ENCODE measurements at regions not wholly inside any gene's neighbourhood (a gene's known extent, or its start where the extent isn't known, plus 50 kb on each side); places are given as distances from the start of the nearest gene placed in this dataset.
A peak's percentile ranks its signal among the peaks of the same experiment; 100 is the strongest.

DNA sequence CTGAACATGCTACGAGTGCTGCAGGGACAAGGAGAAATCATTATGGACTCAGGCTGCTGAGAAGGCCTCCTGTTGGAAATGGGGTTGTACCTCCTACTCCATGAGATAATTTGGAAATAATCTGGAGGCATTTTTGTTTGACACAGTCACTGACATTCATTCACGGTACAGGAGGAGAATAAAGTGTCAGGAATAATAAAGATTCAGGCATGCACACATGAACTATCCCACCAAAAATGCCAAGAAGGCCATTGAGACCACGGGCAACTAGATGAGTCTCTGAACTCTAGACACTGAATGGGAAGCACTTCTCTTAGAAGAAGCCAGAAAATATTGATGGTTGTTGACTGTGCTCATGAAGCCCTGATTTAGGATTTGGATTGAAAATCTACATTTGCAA, 220.9 kb upstream of the HABP2 start:
- DNase-seq (ENCODE audit: low spot score), result no peak
- H4K20me1 ChIP-seq (replicated peaks; ENCODE audit: insufficient read depth), result no peaks in the 10 kb centered on the region
- Mint-ChIP-seq H3K27me3 (ENCODE audit: insufficient read depth, low read depth, poor library complexity) (peaks cover 1% of the 10 kb centered on the region), H3K36me3 (ENCODE audit: low read depth) (no peaks in the 10 kb centered on the region), H3K4me1 (peaks cover 4% of the 10 kb centered on the region; the same call in 2 of the 3 replicates), H3K27ac (no peak overlapping the region), H3K4me3 (no peak overlapping the region), H3K9me3 (peaks cover 10% of the 10 kb centered on the region; the same call in 2 of the 3 replicates)
- ATAC-seq, result no peak
- H3K4me3 ChIP-seq, result no peak overlapping the region
- TF ChIP-seq EZH2 (IDR thresholded peaks at IDR 0.05; ENCODE audit: low read depth, unreplicated experiment), result no peak
- no peak for TF ChIP-seq ZNF331 (CRISPR knock-in tag; IDR thresholded peaks at IDR 0.05; ENCODE audit: low read depth)
- TF ChIP-seq, protein P1, sequence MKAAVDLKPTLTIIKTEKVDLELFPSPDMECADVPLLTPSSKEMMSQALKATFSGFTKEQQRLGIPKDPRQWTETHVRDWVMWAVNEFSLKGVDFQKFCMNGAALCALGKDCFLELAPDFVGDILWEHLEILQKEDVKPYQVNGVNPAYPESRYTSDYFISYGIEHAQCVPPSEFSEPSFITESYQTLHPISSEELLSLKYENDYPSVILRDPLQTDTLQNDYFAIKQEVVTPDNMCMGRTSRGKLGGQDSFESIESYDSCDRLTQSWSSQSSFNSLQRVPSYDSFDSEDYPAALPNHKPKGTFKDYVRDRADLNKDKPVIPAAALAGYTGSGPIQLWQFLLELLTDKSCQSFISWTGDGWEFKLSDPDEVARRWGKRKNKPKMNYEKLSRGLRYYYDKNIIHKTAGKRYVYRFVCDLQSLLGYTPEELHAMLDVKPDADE (IDR thresholded peaks at IDR 0.05), result no peak
- H3K79me2 ChIP-seq (replicated peaks; ENCODE audit: insufficient read depth), result no peaks in the 10 kb centered on the region
- no peaks in the 10 kb centered on the region for H3K27me3 ChIP-seq (ENCODE audit: insufficient read depth)
- no peaks in the 10 kb centered on the region for H3K9me2 ChIP-seq (ENCODE audit: insufficient read depth)
- no peaks in the 10 kb centered on the region for H3K4me1 ChIP-seq (ENCODE audit: insufficient read depth)
- no peak overlapping the region for H2AFZ ChIP-seq
- H3K27ac ChIP-seq (ENCODE audit: low read depth), result no peak overlapping the region
- H3F3A ChIP-seq (replicated peaks; ENCODE audit: low read depth), result no peaks in the 10 kb centered on the region
- no peak overlapping the region for H3K4me2 ChIP-seq
- no peaks in the 10 kb centered on the region for H3K36me3 ChIP-seq (ENCODE audit: insufficient read depth)

DNA sequence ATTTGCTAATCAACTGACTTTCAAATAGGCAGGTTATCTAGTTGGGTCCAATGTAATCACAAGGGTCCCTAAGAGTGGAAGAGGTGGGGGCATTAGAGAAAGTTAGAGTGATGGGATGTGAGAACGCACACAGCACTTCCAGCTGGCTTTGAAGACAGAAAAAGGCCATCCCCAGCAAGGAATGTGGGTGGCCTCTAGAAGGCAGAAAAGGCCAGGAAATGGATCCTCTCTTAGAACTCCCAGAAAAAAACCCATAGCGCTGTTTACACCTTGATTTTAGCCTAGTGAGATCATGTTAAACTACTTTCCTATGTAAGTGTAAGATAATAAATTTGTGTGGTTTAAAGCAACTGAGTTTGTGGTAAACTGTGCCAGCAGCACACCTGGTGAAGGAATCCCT, 219.5 kb upstream of the HABP2 start:
- no peaks in the 10 kb centered on the region for H3K79me2 ChIP-seq (replicated peaks; ENCODE audit: insufficient read depth)
- H3F3A ChIP-seq (replicated peaks; ENCODE audit: low read depth), result no peaks in the 10 kb centered on the region
- peaks cover 10% of the 10 kb centered on the region; the same call in 2 of the 3 replicates for H3K9me3 Mint-ChIP-seq
- DNase-seq (ENCODE audit: low spot score), result peak; percentile 52
- H3K27ac Mint-ChIP-seq, result no peak overlapping the region
- H3K27me3 Mint-ChIP-seq (ENCODE audit: insufficient read depth, low read depth, poor library complexity), result no peaks in the 10 kb centered on the region
- no peaks in the 10 kb centered on the region for H3K9me2 ChIP-seq (ENCODE audit: insufficient read depth)
- no peaks in the 10 kb centered on the region for H3K36me3 ChIP-seq (ENCODE audit: insufficient read depth)
- no peak overlapping the region for H3K4me3 ChIP-seq
- H3K27me3 ChIP-seq (ENCODE audit: insufficient read depth), result no peaks in the 10 kb centered on the region
- no peaks in the 10 kb centered on the region for H4K20me1 ChIP-seq (replicated peaks; ENCODE audit: insufficient read depth)
- no peak for TF ChIP-seq NANOG (IDR thresholded peaks at IDR 0.05; ENCODE audit: borderline replicate concordance)
- no peak for TF ChIP-seq EZH2phosphoT487 (IDR thresholded peaks at IDR 0.05; ENCODE audit: unreplicated experiment)
- no peak for TF ChIP-seq CREB1 (CRISPR knock-in tag; IDR thresholded peaks at IDR 0.05; ENCODE audit: low read depth)
- TF ChIP-seq, protein P2, sequence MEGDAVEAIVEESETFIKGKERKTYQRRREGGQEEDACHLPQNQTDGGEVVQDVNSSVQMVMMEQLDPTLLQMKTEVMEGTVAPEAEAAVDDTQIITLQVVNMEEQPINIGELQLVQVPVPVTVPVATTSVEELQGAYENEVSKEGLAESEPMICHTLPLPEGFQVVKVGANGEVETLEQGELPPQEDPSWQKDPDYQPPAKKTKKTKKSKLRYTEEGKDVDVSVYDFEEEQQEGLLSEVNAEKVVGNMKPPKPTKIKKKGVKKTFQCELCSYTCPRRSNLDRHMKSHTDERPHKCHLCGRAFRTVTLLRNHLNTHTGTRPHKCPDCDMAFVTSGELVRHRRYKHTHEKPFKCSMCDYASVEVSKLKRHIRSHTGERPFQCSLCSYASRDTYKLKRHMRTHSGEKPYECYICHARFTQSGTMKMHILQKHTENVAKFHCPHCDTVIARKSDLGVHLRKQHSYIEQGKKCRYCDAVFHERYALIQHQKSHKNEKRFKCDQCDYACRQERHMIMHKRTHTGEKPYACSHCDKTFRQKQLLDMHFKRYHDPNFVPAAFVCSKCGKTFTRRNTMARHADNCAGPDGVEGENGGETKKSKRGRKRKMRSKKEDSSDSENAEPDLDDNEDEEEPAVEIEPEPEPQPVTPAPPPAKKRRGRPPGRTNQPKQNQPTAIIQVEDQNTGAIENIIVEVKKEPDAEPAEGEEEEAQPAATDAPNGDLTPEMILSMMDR (conservative IDR thresholded peaks at IDR 0.05; ENCODE audit: low read depth in 2 of 2), result peak; percentile 29 to 65; a peak in 3 of 4 replicates
- no peak for ATAC-seq
- no peak overlapping the region for H3K4me3 Mint-ChIP-seq
- H3K27ac ChIP-seq (ENCODE audit: low read depth), result no peak overlapping the region
- no peaks in the 10 kb centered on the region for H3K4me1 ChIP-seq (ENCODE audit: insufficient read depth)
- no peak overlapping the region for H2AFZ ChIP-seq
- H3K4me2 ChIP-seq, result no peak overlapping the region
- no peaks in the 10 kb centered on the region for H3K4me1 Mint-ChIP-seq
- no peaks in the 10 kb centered on the region for H3K36me3 Mint-ChIP-seq (ENCODE audit: low read depth)

DNA sequence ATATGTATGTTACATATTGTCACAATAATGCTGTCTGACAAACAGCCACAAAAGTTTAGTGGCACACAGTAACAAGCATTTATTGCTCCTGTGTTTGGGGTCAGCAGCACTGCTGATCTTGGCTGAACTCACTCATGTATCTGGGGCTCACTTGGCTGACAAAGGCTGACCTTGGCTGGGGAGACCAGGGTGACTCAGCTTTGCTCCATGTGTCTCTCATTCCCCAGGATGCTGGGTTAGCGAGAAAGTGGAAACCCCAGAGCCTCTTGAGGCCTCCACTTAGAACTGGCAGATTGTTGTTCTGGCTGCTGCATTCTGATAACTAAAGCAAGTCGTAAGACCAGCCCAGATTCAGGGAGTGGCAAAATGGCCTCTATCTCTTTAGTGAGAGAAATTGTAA, 217.3 kb upstream of the HABP2 start:
- Mint-ChIP-seq H3K27ac (no peak overlapping the region), H3K4me3 (no peak overlapping the region), H3K27me3 (ENCODE audit: insufficient read depth, low read depth, poor library complexity) (no peaks in the 10 kb centered on the region), H3K36me3 (ENCODE audit: low read depth) (no peaks in the 10 kb centered on the region), H3K9me3 (peaks cover 10% of the 10 kb centered on the region; the same call in 2 of the 3 replicates), H3K4me1 (no peaks in the 10 kb centered on the region)
- DNase-seq (ENCODE audit: low spot score) (no peak), ATAC-seq (no peak)
- H3K27ac ChIP-seq (ENCODE audit: low read depth), result no peak overlapping the region
- no peaks in the 10 kb centered on the region for H3K79me2 ChIP-seq (replicated peaks; ENCODE audit: insufficient read depth)
- no peaks in the 10 kb centered on the region for H3K36me3 ChIP-seq (ENCODE audit: insufficient read depth)
- H4K20me1 ChIP-seq (replicated peaks; ENCODE audit: insufficient read depth), result no peaks in the 10 kb centered on the region
- H3K4me3 ChIP-seq, result no peak overlapping the region
- H3F3A ChIP-seq (replicated peaks; ENCODE audit: low read depth), result no peaks in the 10 kb centered on the region
- no peaks in the 10 kb centered on the region for H3K27me3 ChIP-seq (ENCODE audit: insufficient read depth)
- H3K4me2 ChIP-seq, result no peak overlapping the region
- H2AFZ ChIP-seq, result no peak overlapping the region
- H3K9me2 ChIP-seq (ENCODE audit: insufficient read depth), result no peaks in the 10 kb centered on the region
- no peaks in the 10 kb centered on the region for H3K4me1 ChIP-seq (ENCODE audit: insufficient read depth)
- TF ChIP-seq, protein P3, sequence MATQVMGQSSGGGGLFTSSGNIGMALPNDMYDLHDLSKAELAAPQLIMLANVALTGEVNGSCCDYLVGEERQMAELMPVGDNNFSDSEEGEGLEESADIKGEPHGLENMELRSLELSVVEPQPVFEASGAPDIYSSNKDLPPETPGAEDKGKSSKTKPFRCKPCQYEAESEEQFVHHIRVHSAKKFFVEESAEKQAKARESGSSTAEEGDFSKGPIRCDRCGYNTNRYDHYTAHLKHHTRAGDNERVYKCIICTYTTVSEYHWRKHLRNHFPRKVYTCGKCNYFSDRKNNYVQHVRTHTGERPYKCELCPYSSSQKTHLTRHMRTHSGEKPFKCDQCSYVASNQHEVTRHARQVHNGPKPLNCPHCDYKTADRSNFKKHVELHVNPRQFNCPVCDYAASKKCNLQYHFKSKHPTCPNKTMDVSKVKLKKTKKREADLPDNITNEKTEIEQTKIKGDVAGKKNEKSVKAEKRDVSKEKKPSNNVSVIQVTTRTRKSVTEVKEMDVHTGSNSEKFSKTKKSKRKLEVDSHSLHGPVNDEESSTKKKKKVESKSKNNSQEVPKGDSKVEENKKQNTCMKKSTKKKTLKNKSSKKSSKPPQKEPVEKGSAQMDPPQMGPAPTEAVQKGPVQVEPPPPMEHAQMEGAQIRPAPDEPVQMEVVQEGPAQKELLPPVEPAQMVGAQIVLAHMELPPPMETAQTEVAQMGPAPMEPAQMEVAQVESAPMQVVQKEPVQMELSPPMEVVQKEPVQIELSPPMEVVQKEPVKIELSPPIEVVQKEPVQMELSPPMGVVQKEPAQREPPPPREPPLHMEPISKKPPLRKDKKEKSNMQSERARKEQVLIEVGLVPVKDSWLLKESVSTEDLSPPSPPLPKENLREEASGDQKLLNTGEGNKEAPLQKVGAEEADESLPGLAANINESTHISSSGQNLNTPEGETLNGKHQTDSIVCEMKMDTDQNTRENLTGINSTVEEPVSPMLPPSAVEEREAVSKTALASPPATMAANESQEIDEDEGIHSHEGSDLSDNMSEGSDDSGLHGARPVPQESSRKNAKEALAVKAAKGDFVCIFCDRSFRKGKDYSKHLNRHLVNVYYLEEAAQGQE (IDR thresholded peaks at IDR 0.05; ENCODE audit: unreplicated experiment), result no peak
- TF ChIP-seq EZH2 (IDR thresholded peaks at IDR 0.05; ENCODE audit: low read depth, unreplicated experiment), result no peak
- TF ChIP-seq NANOG (IDR thresholded peaks at IDR 0.05; ENCODE audit: borderline replicate concordance), result no peak
- no peak for TF ChIP-seq POLR2AphosphoS5 (IDR thresholded peaks at IDR 0.05; ENCODE audit: low read depth)
- TF ChIP-seq EZH2phosphoT487 (IDR thresholded peaks at IDR 0.05; ENCODE audit: unreplicated experiment), result no peak
